ENCODE measurements at regions not wholly inside any gene's neighbourhood (a gene's known extent, or its start where the extent isn't known, plus 50 kb on each side); places are given as distances from the start of the nearest gene placed in this dataset.
"Not testable (repeated sequence)": the region's sequence is repeated elsewhere in the genome, so short reads cannot be mapped to it uniquely, and the experiment has no call there.

DNA sequence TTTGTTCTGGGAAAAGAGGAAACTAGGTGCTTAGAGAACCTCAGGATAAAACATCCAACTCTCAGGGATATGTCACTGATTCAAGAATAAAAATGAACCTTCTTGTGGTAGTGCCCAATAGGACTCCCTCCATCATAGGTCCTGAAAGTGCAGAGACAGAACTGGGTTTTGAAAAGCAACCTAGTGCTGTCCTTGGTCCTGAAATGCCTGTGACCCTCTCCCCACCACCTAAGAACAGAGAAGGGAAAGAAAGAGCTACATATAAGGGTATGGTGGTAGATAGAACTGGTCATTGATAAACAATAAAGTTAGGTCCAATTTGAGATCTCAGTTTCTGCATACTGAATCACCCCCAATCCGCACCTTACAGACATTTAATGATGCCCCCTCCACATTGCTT lies 953.3 kb downstream of the XPNPEP1 start:
- Histone ChIP-seq H3K4me1 (ENCODE audit: control insufficient read depth, insufficient read depth, low read length, poor library complexity, severe bottlenecking) (no peaks in the 10 kb centered on the region), H3K9me3 (ENCODE audit: control insufficient read depth, low read length) (no peaks in the 10 kb centered on the region), H3K4me3 (ENCODE audit: extremely low read depth, insufficient read depth, low read length, poor library complexity, severe bottlenecking) (no peak overlapping the region), H3K27ac (ENCODE audit: low read depth, low read length, severe bottlenecking) (no peak overlapping the region), H3K36me3 (ENCODE audit: control insufficient read depth, insufficient read depth, low read length) (no peaks in the 10 kb centered on the region)
- WGBS, 2 experiments (ENCODE audit: insufficient coverage in 2 of 2) = 27% methylated on average over 1 of the region's 1 CpG; no CpG with 5 or more reads in 1 of the 2 experiments

- no peak overlapping the region for H3K4me3 ChIP-seq (ENCODE audit: extremely low read depth, insufficient read depth, low read length, poor library complexity, severe bottlenecking)
- H3K4me1 ChIP-seq (ENCODE audit: control insufficient read depth, insufficient read depth, low read length, poor library complexity, severe bottlenecking) = no peaks in the 10 kb centered on the region
- 94 to 100% methylated on average over 1 of the region's 1 CpG for WGBS, 2 experiments (ENCODE audit: insufficient coverage in 2 of 2)
- H3K9me3 ChIP-seq (ENCODE audit: control insufficient read depth, low read length) = no peaks in the 10 kb centered on the region
- no peaks in the 10 kb centered on the region for H3K36me3 ChIP-seq (ENCODE audit: control insufficient read depth, insufficient read depth, low read length)
- no peak overlapping the region for H3K27ac ChIP-seq (ENCODE audit: low read depth, low read length, severe bottlenecking)
Measured at GRCh38 chr10:108966411-108966810, 956.9 kb downstream of the XPNPEP1 start.

- Histone ChIP-seq H3K4me3 (ENCODE audit: extremely low read depth, insufficient read depth, low read length, poor library complexity, severe bottlenecking) (no peak overlapping the region), H3K27ac (ENCODE audit: low read depth, low read length, severe bottlenecking) (no peak overlapping the region), H3K36me3 (ENCODE audit: control insufficient read depth, insufficient read depth, low read length) (no peaks in the 10 kb centered on the region), H3K4me1 (ENCODE audit: control insufficient read depth, insufficient read depth, low read length, poor library complexity, severe bottlenecking) (no peaks in the 10 kb centered on the region), H3K9me3 (ENCODE audit: control insufficient read depth, low read length) (no peaks in the 10 kb centered on the region)
Measured at GRCh38 chr10:108966005-108966404, 957.3 kb downstream of the XPNPEP1 start.

- Histone ChIP-seq H3K4me1 (ENCODE audit: control insufficient read depth, insufficient read depth, low read length, poor library complexity, severe bottlenecking) (no peaks in the 10 kb centered on the region), H3K9me3 (ENCODE audit: control insufficient read depth, low read length) (no peaks in the 10 kb centered on the region), H3K27ac (ENCODE audit: low read depth, low read length, severe bottlenecking) (no peak overlapping the region), H3K4me3 (ENCODE audit: extremely low read depth, insufficient read depth, low read length, poor library complexity, severe bottlenecking) (no peak overlapping the region), H3K36me3 (ENCODE audit: control insufficient read depth, insufficient read depth, low read length) (no peaks in the 10 kb centered on the region)
Measured at GRCh38 chr10:108962172-108962571, 961.1 kb downstream of the XPNPEP1 start.

DNA sequence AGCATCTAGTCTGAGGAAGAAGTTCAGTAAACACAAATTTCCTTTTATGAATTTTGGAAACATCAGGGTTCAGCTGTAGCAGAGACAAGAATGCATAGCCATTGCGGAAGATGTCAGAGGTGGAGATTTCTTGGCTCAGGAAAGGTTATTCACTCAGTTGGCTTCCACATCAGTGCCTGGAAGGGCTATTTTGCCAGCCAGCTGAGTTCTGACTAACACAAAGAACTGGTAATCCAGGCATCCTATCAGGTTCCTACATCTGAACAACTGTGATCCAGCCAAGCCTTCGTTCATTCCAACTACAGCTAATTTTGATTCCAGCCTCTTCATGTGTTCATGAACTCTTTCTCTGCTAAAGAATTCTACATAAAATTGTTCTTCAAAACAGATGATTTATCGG lies 965.6 kb downstream of the XPNPEP1 start:
- no peak overlapping the region for H3K27ac ChIP-seq (ENCODE audit: low read depth, low read length, severe bottlenecking)
- no peaks in the 10 kb centered on the region for H3K9me3 ChIP-seq (ENCODE audit: control insufficient read depth, low read length)
- WGBS, 2 experiments (ENCODE audit: insufficient coverage in 2 of 2) = 86 to 100% methylated on average over 2 of the region's 3 CpGs

GRCh38 chr10:108956149-108956548 lies 967.2 kb downstream of the XPNPEP1 start:
- Histone ChIP-seq H3K4me3 (ENCODE audit: extremely low read depth, insufficient read depth, low read length, poor library complexity, severe bottlenecking) (no peak overlapping the region), H3K36me3 (ENCODE audit: control insufficient read depth, insufficient read depth, low read length) (no peaks in the 10 kb centered on the region), H3K27ac (ENCODE audit: low read depth, low read length, severe bottlenecking) (no peak overlapping the region), H3K9me3 (ENCODE audit: control insufficient read depth, low read length) (no peaks in the 10 kb centered on the region), H3K4me1 (ENCODE audit: control insufficient read depth, insufficient read depth, low read length, poor library complexity, severe bottlenecking) (no peaks in the 10 kb centered on the region)
- WGBS, 2 experiments (ENCODE audit: insufficient coverage in 2 of 2) = 88% methylated on average over 1 of the region's 1 CpG; no CpG with 5 or more reads in 1 of the 2 experiments

More for the DNA sequence above, 965.6 kb downstream of the XPNPEP1 start:
- H3K36me3 ChIP-seq (ENCODE audit: control insufficient read depth, insufficient read depth, low read length) = no peaks in the 10 kb centered on the region
- H3K4me3 ChIP-seq (ENCODE audit: extremely low read depth, insufficient read depth, low read length, poor library complexity, severe bottlenecking) = no peak overlapping the region
- no peaks in the 10 kb centered on the region for H3K4me1 ChIP-seq (ENCODE audit: control insufficient read depth, insufficient read depth, low read length, poor library complexity, severe bottlenecking)

GRCh38 chr10:108920029-108920428 lies 1003.3 kb downstream of the XPNPEP1 start:
- not testable (repeated sequence) for H3K9me3 ChIP-seq (ENCODE audit: control insufficient read depth, low read length); H3K36me3 ChIP-seq (ENCODE audit: control insufficient read depth, insufficient read depth, low read length); H3K4me3 ChIP-seq (ENCODE audit: extremely low read depth, insufficient read depth, low read length, poor library complexity, severe bottlenecking); H3K4me1 ChIP-seq (ENCODE audit: control insufficient read depth, insufficient read depth, low read length, poor library complexity, severe bottlenecking); H3K27ac ChIP-seq (ENCODE audit: low read depth, low read length, severe bottlenecking)

- no peaks in the 10 kb centered on the region for H3K9me3 ChIP-seq (ENCODE audit: control insufficient read depth, low read length)
- H3K4me1 ChIP-seq (ENCODE audit: control insufficient read depth, insufficient read depth, low read length, poor library complexity, severe bottlenecking) = no peaks in the 10 kb centered on the region
- 57% methylated on average over 1 of the region's 3 CpGs; no CpG with 5 or more reads in 1 of the 2 experiments for WGBS, 2 experiments (ENCODE audit: insufficient coverage in 2 of 2)
- no peak overlapping the region for H3K4me3 ChIP-seq (ENCODE audit: extremely low read depth, insufficient read depth, low read length, poor library complexity, severe bottlenecking)
- no peak overlapping the region for H3K27ac ChIP-seq (ENCODE audit: low read depth, low read length, severe bottlenecking)
- no peaks in the 10 kb centered on the region for H3K36me3 ChIP-seq (ENCODE audit: control insufficient read depth, insufficient read depth, low read length)
Measured at GRCh38 chr10:108913300-108913699, 1010.0 kb downstream of the XPNPEP1 start.

DNA sequence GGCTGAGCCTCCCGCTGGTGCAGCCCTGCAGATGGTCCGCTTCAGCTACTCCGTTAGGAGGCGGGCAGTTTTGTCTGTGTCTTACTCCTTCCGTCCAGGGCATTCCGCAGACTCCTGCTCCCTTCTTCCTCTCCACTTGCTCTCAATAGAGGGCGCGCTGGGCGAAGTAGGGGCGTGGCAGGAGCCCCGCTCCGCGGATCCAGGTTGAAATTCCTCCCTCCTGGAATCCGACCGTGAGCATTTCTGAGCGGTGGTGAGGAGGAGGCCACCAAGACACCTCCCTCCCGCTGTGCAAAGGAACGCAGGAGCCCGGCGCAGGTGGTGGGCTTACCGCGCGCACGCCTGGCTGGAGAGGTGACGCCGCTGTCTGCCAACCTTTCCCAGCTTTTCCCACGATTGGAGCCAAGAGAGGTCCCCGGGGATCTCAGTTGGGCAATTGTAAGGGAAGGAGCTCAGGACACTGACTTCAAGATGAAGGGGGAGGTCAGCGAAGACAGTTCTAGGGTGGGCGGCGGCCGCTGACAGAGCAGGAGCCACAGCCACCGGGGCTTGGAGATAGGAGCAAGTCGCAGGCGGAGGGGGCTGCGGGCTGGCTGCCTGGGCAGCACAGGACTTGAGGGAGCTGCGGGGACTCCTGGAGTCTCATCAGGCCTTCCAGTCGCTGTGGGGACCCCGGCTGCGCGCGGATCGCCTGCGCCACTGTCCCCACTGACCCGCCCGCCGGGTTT lies 1011.3 kb downstream of the XPNPEP1 start:
- WGBS, 2 experiments (ENCODE audit: insufficient coverage in 2 of 2) = 18 to 21% methylated on average over 25 to 28 of the region's 47 CpGs
- no peaks in the 10 kb centered on the region for H3K9me3 ChIP-seq (ENCODE audit: control insufficient read depth, low read length)

DNA sequence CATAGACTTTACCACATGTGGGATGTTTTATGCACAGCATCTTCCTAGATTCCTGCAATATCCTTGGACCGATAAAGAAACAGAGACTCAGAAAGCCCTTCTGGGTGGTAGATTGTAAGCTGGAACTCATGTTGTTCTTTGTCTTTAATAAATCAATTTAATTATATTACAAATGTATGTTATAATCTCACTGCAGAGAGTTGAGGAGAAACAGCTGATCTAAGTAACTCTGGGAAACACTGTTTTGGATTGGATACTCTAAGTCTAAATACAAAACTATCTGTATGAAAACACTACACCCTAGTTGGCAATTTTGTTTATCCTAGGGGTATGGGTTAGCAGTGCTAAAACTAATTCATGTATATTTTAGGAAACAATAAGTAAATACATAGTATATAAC lies 1015.2 kb downstream of the XPNPEP1 start:
- Histone ChIP-seq H3K4me3 (ENCODE audit: extremely low read depth, insufficient read depth, low read length, poor library complexity, severe bottlenecking) (no peak overlapping the region), H3K27ac (ENCODE audit: low read depth, low read length, severe bottlenecking) (no peak overlapping the region), H3K9me3 (ENCODE audit: control insufficient read depth, low read length) (peaks cover 7% of the 10 kb centered on the region), H3K4me1 (ENCODE audit: control insufficient read depth, insufficient read depth, low read length, poor library complexity, severe bottlenecking) (no peaks in the 10 kb centered on the region), H3K36me3 (ENCODE audit: control insufficient read depth, insufficient read depth, low read length) (no peaks in the 10 kb centered on the region)
- no CpG with 5 or more reads among the region's 1 CpG for WGBS, 2 experiments (ENCODE audit: insufficient coverage in 2 of 2)

More for the DNA sequence above, 1011.3 kb downstream of the XPNPEP1 start:
- Histone ChIP-seq H3K36me3 (ENCODE audit: control insufficient read depth, insufficient read depth, low read length) (no peaks in the 10 kb centered on the region), H3K27ac (ENCODE audit: low read depth, low read length, severe bottlenecking) (no peak overlapping the region), H3K4me1 (ENCODE audit: control insufficient read depth, insufficient read depth, low read length, poor library complexity, severe bottlenecking) (no peaks in the 10 kb centered on the region), H3K4me3 (ENCODE audit: extremely low read depth, insufficient read depth, low read length, poor library complexity, severe bottlenecking) (peak overlapping the region; percentile 45)

GRCh38 chr10:108905821-108906220 lies 1017.5 kb downstream of the XPNPEP1 start:
- Histone ChIP-seq H3K9me3 (ENCODE audit: control insufficient read depth, low read length) (peaks cover 7% of the 10 kb centered on the region), H3K36me3 (ENCODE audit: control insufficient read depth, insufficient read depth, low read length) (no peaks in the 10 kb centered on the region), H3K4me3 (ENCODE audit: extremely low read depth, insufficient read depth, low read length, poor library complexity, severe bottlenecking) (no peak overlapping the region), H3K27ac (ENCODE audit: low read depth, low read length, severe bottlenecking) (no peak overlapping the region), H3K4me1 (ENCODE audit: control insufficient read depth, insufficient read depth, low read length, poor library complexity, severe bottlenecking) (no peaks in the 10 kb centered on the region)
- 80 to 83% methylated on average over 1 of the region's 4 CpGs for WGBS, 2 experiments (ENCODE audit: insufficient coverage in 2 of 2)

Data from mesodermal cell (in vitro differentiated cells).